ENCODE measurements at regions not wholly inside any gene's neighbourhood (a gene's known extent, or its start where the extent isn't known, plus 50 kb on each side); places are given as distances from the start of the nearest gene placed in this dataset.
A peak's percentile ranks its signal among the peaks of the same experiment; 100 is the strongest.
"Not testable (repeated sequence)": the region's sequence is repeated elsewhere in the genome, so short reads cannot be mapped to it uniquely, and the experiment has no call there.

GRCh38 chr2:75408771-75409170, 152.0 kb downstream of the EVA1A start:
- no peak for DNase-seq (ENCODE audit: extremely low read depth, low read depth)
- no peak for TF ChIP-seq CTCF (IDR thresholded peaks at IDR 0.05; ENCODE audit: low read depth, low read length, missing control alignments)
- no peak overlapping the region for H3K4me3 ChIP-seq (replicated peaks; ENCODE audit: low read depth, low read length)

DNA sequence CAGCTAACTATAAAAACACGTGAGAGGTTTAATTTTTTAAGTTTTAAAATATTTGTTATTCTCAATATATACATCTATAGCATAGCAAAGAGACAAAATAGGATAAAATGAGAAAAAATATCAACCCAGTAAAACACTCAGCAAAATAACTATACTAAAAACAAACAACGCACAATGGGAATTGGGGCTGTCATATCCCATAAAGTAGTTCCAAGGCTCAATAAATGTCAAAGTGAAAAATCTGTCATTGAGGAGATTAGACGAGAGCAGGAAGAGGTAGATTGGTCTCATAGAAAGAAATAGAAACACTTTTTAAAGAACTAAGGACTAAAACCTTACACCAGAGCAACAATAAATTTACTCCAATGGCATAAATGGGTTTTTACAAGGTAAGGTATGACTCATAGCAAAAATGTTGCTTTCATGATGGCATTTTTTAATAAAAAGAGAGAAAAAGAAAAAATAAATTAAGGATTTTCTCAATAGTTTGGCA, 153.7 kb downstream of the EVA1A start:
- H3K4me3 ChIP-seq (replicated peaks; ENCODE audit: low read depth, low read length): no peak overlapping the region
- no peak for TF ChIP-seq CTCF (IDR thresholded peaks at IDR 0.05; ENCODE audit: low read depth, low read length, missing control alignments)
- no peak for DNase-seq (ENCODE audit: extremely low read depth, low read depth)

GRCh38 chr2:75406131-75406581, 154.6 kb downstream of the EVA1A start:
- no peak for TF ChIP-seq CTCF (IDR thresholded peaks at IDR 0.05; ENCODE audit: low read depth, low read length, missing control alignments)
- no peak overlapping the region for H3K4me3 ChIP-seq (replicated peaks; ENCODE audit: low read depth, low read length)
- no peak for DNase-seq (ENCODE audit: extremely low read depth, low read depth)

DNA sequence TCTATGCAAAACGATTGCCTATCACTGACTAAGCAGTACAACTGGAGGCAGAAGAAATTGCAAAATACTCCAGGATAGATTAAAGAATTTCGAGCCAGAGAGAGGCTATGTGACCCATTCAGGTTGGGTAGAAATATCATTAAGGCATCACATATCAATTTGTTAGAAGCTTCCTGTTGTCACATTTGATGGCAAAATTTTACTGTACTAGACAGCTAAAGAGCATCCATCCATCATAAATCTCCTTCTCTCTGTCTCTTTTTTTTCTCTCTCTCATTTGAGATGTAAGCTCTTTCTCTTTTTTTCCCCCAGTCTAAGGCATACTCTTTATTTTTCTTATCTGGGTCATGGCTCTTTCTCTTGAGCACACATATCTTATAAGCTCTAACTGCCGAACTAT, 155.7 kb downstream of the EVA1A start:
- TF ChIP-seq CTCF (IDR thresholded peaks at IDR 0.05; ENCODE audit: low read depth, low read length, missing control alignments): no peak
- DNase-seq (ENCODE audit: extremely low read depth, low read depth): no peak
- no peak overlapping the region for H3K4me3 ChIP-seq (replicated peaks; ENCODE audit: low read depth, low read length)

DNA sequence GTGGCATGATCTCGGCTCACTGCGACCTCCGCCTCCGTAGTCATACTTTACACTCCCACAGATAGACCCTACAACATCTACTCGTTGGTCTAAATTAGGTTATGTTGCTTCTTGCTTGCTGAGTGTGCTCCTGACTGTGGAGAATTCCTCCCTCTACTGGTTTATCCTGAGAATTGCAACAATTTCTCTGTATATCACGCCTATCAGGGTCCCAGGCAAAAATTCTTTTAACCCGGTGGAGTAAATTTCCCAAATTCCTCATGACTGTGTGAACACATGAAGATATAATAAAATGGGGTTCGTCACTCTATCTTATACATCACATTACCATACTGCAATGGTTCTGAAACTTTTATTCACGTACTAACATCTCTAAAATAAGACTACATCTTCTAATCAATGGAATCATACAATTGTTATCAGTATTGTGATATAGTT, 156.7 kb downstream of the EVA1A start:
- peak; percentile 53 for DNase-seq (ENCODE audit: extremely low read depth, low read depth)
- no peak overlapping the region for H3K4me3 ChIP-seq (replicated peaks; ENCODE audit: low read depth, low read length)
- peak; percentile 70 for TF ChIP-seq CTCF (IDR thresholded peaks at IDR 0.05; ENCODE audit: low read depth, low read length, missing control alignments)

DNA sequence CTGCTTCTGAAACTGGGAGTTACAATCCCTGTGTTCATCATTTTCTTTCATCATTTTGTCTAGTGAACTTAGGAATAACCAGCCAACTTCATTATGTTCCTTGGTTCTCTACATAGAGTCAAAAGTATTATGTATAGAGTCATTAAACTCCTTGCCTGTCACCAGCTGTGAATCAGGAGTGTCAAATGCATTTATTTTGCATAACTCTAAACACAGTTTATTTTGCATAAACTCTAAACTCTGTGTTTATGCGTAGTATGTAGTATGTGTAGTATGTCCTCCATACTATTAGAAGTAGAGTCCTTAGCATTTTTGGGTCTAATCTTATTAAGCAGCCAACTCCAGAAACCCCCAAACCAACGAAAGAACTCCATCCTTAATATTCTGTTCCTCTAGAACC, 164.4 kb downstream of the EVA1A start:
- DNase-seq (ENCODE audit: extremely low read depth, low read depth): no peak
- no peak overlapping the region for H3K4me3 ChIP-seq (replicated peaks; ENCODE audit: low read depth, low read length)

GRCh38 chr2:75394764-75395163, 166.0 kb downstream of the EVA1A start:
- peak; percentile 11 for DNase-seq (ENCODE audit: extremely low read depth, low read depth)
- H3K4me3 ChIP-seq (replicated peaks; ENCODE audit: low read depth, low read length): not testable (repeated sequence)

More for the DNA sequence above, 164.4 kb downstream of the EVA1A start:
- TF ChIP-seq CTCF (IDR thresholded peaks at IDR 0.05; ENCODE audit: low read depth, low read length, missing control alignments): no peak
